ENCODE measurements at regions not wholly inside any gene's neighbourhood (a gene's known extent, or its start where the extent isn't known, plus 50 kb on each side); places are given as distances from the start of the nearest gene placed in this dataset.

- no peak overlapping the region for H2AFZ ChIP-seq (ENCODE audit: low read depth, low read length)
- dilution Hi-C loops (cut with MboI; ENCODE audit: extremely low pct_ligation_motif_present, low sequenced_read_pairs) (no loop called here), intact Hi-C loops (cut with micrococcal nuclease) (no loop called here)
- no peaks in the 10 kb centered on the region for H3K9me3 ChIP-seq (replicated peaks; ENCODE audit: control insufficient read depth, insufficient read depth, low read length)
- CTCF ChIA-PET = no interaction called here
- no peaks in the 10 kb centered on the region for H4K20me1 ChIP-seq (replicated peaks; ENCODE audit: control insufficient read depth, extremely low read depth, insufficient read depth, low read length)
- no peak overlapping the region for H3K4me3 ChIP-seq (replicated peaks in 1 of 3; ENCODE audit: insufficient read depth in 1 of 3, low read depth in 1 of 3, low read length in 3 of 3)
- H3K9me1 ChIP-seq (replicated peaks; ENCODE audit: control insufficient read depth, extremely low read depth, insufficient read depth, low read length) = no peaks in the 10 kb centered on the region
- H3K27me3 ChIP-seq (ENCODE audit: control insufficient read depth in 2 of 2, insufficient read depth in 2 of 2, low read length in 2 of 2) = no peaks in the 10 kb centered on the region
- no peaks in the 10 kb centered on the region for H3K79me2 ChIP-seq (ENCODE audit: control insufficient read depth, insufficient read depth, low read length)
- no peaks in the 10 kb centered on the region for H3K36me3 ChIP-seq (ENCODE audit: control insufficient read depth in 2 of 2, extremely low read depth in 1 of 2, insufficient read depth in 2 of 2, low read length in 2 of 2)
- no peak overlapping the region for H3K9ac ChIP-seq (replicated peaks; ENCODE audit: extremely low read depth, insufficient read depth, low read length)
- TF ChIP-seq CTCF (IDR thresholded peaks at IDR 0.05; ENCODE audit: extremely low read depth in 1 of 2, insufficient read depth in 1 of 2, low read depth in 1 of 2, low read length in 2 of 2) (no peak), GATA2 (IDR thresholded peaks at IDR 0.05; ENCODE audit: insufficient read depth, insufficient read length, low read depth, low read length) (no peak), POLR2A (IDR thresholded peaks at IDR 0.05; ENCODE audit: low read depth, low read length) (no peak), FOS (IDR thresholded peaks at IDR 0.05; ENCODE audit: borderline replicate concordance, insufficient read depth, low read length) (no peak), POLR2AphosphoS5 (IDR thresholded peaks at IDR 0.05; ENCODE audit: insufficient read depth, low read depth, low read length) (no peak), MYC (IDR thresholded peaks at IDR 0.05; ENCODE audit: low read depth, low read length) (no peak), EZH2 (IDR thresholded peaks at IDR 0.05; ENCODE audit: borderline replicate concordance, low read depth, low read length, severe bottlenecking) (no peak), JUN (IDR thresholded peaks at IDR 0.05; ENCODE audit: borderline replicate concordance, insufficient read depth, insufficient read length, low read depth) (no peak)
- TF ChIP-seq, protein P1, sequence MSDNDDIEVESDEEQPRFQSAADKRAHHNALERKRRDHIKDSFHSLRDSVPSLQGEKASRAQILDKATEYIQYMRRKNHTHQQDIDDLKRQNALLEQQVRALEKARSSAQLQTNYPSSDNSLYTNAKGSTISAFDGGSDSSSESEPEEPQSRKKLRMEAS (IDR thresholded peaks at IDR 0.05; ENCODE audit: insufficient read depth, insufficient read length) = no peak
- DNase-seq (ENCODE audit: low read depth, low spot score) = no peak
- no peaks in the 10 kb centered on the region for H3K4me1 ChIP-seq (ENCODE audit: control insufficient read depth, extremely low read depth, insufficient read depth, low read length)
- H3K27ac ChIP-seq (ENCODE audit: insufficient read depth, low read depth, low read length) = no peak overlapping the region
- BruUV-seq (replicated peaks) = no TSS peak
- FAIRE-seq = no peak
- POLR2A ChIA-PET = no interaction called here
- H3K4me2 ChIP-seq (ENCODE audit: insufficient read depth, low read length) = no peak overlapping the region
These were observed 237.3 kb upstream of the TET2 start for GRCh38 chr4:104909376-104909775.

All from endothelial cell of umbilical vein (primary cell).